Esophagus squamous epithelium (tissue), 4 donors: ENCODE measurements at regions not wholly inside any gene's neighbourhood (a gene's known extent, or its start where the extent isn't known, plus 50 kb on each side); places are given as distances from the start of the nearest gene placed in this dataset.

Experiments used
- CTCF ChIP-seq, 6 experiments: fragments of 450-650 bp in 4 of 6; fragments of 200-600 bp in 2 of 6; sonication (generic) in 2 of 6; IDR thresholded peaks; one replicate each; pipeline ENCODE4 v1.5.1; 2016 to 2019; ENCODE audit warnings: antibody characterized with exemption in 6 of 6, mild to moderate bottlenecking in 4 of 6, moderate library complexity in 4 of 6
- POLR2A ChIP-seq, 4 donors: fragments of 450-650 bp; IDR thresholded peaks; one replicate each; pipeline ENCODE4 v1.6.1; 2017; ENCODE audit warnings: antibody characterized with exemption in 4 of 4, mild to moderate bottlenecking in 4 of 4, moderate library complexity in 3 of 4

DNA sequence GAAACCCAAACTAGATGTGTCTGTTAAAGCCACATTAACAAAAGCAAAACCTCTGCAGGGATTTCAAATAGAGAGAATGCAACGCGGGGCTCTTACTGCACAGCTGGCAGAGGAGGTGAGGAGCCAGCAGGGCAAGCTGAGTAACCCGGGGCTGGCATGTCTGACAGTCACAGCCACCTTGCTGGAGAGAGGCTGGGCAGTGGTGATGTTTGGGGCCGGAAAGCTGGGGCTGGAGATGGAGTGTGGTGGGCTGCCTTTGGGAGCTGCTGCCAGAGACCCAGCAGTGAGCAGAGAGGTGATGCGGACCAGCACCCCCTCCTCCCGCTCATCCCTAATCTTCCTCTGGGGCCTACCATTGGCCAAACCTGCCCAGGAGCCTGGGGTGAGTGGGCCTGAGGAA is 204.5 kb upstream of the ARL4C start:
- no peak for TF ChIP-seq CTCF (IDR thresholded peaks at IDR 0.05)
- no peak for TF ChIP-seq POLR2A (IDR thresholded peaks at IDR 0.05)
